Rectal smooth muscle tissue (tissue), 1 donor: ENCODE measurements at regions not wholly inside any gene's neighbourhood (a gene's known extent, or its start where the extent isn't known, plus 50 kb on each side); places are given as distances from the start of the nearest gene placed in this dataset.
"Not testable (repeated sequence)": the region's sequence is repeated elsewhere in the genome, so short reads cannot be mapped to it uniquely, and the experiment has no call there.

Experiments used
- H3K27ac ChIP-seq: one replicate; pipeline ENCODE4 v1.7.0; 2013; ENCODE audit warnings: low read depth, low read length, inconsistent platforms
- H3K27me3 ChIP-seq: one replicate; pipeline ENCODE4 v1.7.0; 2013; ENCODE audit warnings: low read length; ENCODE audit not compliant: control insufficient read depth, insufficient read depth
- H3K36me3 ChIP-seq: one replicate; pipeline ENCODE4 v1.7.0; 2013; ENCODE audit warnings: low read length; ENCODE audit not compliant: control insufficient read depth, insufficient read depth
- H3K4me1 ChIP-seq: one replicate; pipeline ENCODE4 v1.7.0; 2013; ENCODE audit warnings: low read length; ENCODE audit not compliant: control insufficient read depth, insufficient read depth
- H3K4me3 ChIP-seq: one replicate; pipeline ENCODE4 v1.7.0; 2013; ENCODE audit warnings: low read length
- H3K9ac ChIP-seq: one replicate; pipeline ENCODE4 v1.7.0; 2013; ENCODE audit warnings: low read length

DNA sequence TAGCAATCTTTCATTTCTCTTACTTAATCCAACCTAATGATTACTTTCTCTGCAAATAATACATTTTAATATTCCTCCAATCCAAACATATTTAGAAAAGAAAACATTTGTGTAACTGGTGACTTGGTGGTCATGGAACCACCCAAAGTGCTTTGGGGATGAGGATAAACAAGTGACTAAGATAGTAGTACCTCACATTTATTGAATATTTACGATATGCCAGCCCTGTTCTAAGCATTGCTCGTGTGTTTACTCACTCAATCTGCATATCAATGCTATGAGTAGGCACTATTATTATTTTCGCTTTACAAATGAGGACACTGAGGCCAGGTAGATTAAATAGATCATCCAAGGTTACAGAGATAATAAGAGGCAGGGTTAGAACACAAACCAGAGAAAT, 189.5 kb downstream of the SHOX2 start:
- Histone ChIP-seq H3K27me3 (no peaks in the 10 kb centered on the region), H3K36me3 (no peaks in the 10 kb centered on the region), H3K27ac (no peak overlapping the region)

DNA sequence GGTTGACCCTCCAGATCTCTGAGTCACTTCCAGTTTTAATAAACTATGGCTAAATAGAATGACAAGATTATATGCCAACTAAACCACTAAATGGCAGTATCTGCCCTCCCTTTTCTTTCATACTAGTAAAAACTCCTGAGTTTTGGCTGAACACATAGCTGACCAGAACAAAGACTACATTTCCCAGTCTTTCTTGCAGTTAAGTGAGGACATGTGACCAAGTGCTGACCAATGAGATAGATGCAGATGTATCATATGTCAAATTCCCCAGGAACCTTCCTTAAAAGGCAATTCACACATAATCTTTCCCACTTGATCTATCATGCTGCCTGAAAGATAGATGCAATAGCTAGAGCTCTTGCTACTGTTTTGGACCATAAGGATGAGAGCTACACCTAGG, 191.3 kb downstream of the SHOX2 start:
- Histone ChIP-seq H3K27ac (no peak overlapping the region), H3K27me3 (no peaks in the 10 kb centered on the region), H3K4me1 (peaks cover 8% of the 10 kb centered on the region), H3K4me3 (no peak overlapping the region), H3K9ac (no peak overlapping the region), H3K36me3 (no peaks in the 10 kb centered on the region)

More for the DNA sequence above, 189.5 kb downstream of the SHOX2 start:
- Histone ChIP-seq H3K4me1 (peaks cover 8% of the 10 kb centered on the region), H3K4me3 (no peak overlapping the region), H3K9ac (no peak overlapping the region)

DNA sequence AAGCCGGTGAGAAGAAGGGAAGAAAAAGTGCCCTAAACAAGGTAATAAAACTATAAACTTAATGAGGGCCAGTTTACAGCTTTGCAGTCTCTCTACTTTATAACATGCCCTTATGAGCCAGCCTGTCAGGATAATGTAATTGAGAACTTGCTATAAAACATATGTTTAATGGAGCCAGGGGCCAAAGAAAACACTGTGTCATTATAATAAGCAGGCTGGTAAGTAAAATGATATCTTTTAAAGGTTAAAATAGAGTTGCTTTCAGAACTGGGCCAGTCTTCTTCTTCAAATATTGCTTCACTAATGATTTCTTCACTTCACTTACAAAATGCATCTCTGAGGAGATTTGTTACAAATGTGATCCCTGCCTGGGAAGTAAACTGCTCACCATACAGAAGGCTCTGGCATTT, 192.5 kb downstream of the SHOX2 start:
- no peaks in the 10 kb centered on the region for H3K36me3 ChIP-seq
- H3K27me3 ChIP-seq, result no peaks in the 10 kb centered on the region
- H3K4me1 ChIP-seq, result peaks cover 8% of the 10 kb centered on the region
- H3K4me3 ChIP-seq, result no peak overlapping the region
- no peak overlapping the region for H3K9ac ChIP-seq
- H3K27ac ChIP-seq, result no peak overlapping the region

DNA sequence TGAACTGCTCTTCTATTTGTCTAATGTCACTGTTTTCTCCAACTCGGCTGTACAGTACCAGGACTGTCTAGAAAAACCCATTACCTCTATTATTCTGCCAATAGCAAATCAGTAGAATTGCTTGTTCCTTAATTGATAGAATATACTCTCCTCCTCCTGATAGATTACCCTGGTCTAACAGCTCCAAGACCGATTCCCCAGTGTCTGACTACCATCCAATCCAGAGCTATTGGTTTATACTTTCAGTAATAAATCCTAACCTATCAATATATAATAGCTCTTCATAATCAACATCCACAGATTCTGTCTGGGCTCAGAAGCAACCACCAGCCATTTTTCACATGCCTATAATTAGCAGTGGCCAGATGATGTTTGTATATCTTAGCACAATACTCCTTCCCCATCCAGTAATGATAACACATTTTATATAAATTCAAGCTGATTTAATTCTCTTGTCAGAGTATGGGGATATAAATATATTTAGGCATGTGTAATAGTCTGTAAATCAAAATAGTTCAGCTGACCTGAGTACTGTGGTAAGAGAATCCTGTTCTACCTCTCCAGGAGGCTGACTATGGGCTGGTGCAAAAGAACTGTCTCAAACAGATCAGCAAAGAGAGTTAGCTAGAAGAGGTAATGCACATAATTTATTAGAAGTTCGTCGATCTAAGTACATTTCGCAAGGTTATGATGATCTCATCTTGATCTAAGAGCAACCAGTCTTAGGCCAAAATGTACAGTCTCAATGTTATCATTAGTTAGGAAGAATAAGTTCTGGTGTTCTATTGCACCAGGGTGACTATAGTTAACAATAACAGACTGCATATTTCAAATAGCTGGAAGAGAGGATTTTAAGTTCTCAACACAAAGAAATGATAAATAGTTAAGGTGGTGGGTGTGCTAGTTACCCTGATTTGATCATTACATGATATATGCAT, 193.4 kb downstream of the SHOX2 start:
- H3K4me3 ChIP-seq, result no peak overlapping the region
- no peak overlapping the region for H3K9ac ChIP-seq
- H3K27me3 ChIP-seq, result no peaks in the 10 kb centered on the region
- no peak overlapping the region for H3K27ac ChIP-seq
- H3K4me1 ChIP-seq, result peaks cover 8% of the 10 kb centered on the region
- H3K36me3 ChIP-seq, result no peaks in the 10 kb centered on the region

DNA sequence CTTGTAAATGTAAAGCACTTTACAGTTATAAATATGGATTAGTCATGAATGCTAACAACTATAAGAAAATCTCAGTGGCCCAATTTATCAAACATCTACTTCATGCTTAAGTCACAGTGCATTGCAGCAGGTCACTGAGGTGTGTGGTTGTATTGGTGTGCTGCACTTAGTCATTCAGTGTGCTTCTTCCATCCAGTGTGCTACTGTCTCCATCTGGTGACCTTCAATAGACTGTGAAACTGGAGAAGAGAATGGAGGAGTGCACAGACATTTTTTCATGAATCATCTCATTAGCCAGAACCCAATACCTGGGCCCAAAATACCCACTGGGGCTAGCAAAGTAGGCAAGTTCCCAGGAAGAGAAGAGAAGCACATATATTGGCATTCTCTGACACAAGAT, 199.6 kb downstream of the SHOX2 start:
- H3K27me3 ChIP-seq, result no peaks in the 10 kb centered on the region
- H3K9ac ChIP-seq, result no peak overlapping the region

DNA sequence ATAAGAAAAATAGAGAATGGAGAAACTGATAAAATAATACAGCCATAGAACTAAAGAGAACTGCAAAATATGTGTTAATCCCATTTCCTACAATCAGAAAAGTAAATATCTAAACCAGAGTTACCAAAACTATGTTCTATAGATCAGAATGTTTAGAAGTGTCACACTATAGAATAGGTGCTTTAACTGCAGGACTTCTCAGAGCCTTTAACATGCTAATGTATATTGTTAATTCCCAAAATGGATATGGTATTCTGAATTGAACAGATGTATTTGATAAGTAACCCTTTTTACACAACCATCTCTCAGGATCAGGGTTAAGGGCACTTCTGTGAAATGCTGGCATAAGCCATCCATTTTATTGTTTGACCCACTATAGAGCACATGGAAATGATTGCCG, 200.3 kb downstream of the SHOX2 start:
- Histone ChIP-seq H3K36me3 (no peaks in the 10 kb centered on the region), H3K9ac (no peak overlapping the region), H3K4me1 (no peaks in the 10 kb centered on the region), H3K27ac (no peak overlapping the region), H3K27me3 (no peaks in the 10 kb centered on the region), H3K4me3 (no peak overlapping the region)

More for the DNA sequence above, 199.6 kb downstream of the SHOX2 start:
- no peaks in the 10 kb centered on the region for H3K36me3 ChIP-seq
- no peak overlapping the region for H3K4me3 ChIP-seq
- H3K4me1 ChIP-seq, result no peaks in the 10 kb centered on the region
- H3K27ac ChIP-seq, result no peak overlapping the region

DNA sequence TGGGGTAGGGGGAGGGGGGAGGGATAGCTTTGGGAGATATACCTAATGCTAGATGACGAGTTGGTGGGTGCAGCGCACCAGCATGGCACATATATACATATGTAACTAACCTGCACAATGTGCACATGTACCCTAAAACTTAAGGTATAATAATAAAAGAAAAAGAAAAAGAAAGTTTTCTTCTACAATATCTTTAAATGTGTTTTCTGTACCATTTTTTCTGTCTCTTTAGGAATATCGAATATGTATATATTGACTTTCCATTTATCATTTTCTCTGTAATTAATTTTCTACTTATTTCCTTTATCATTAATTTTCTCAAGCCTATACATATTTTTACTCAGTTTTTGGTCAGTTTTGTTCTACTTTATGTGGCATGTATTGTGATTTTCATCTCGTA, 203.5 kb downstream of the SHOX2 start:
- not testable (repeated sequence) for H3K27ac ChIP-seq, H3K4me3 ChIP-seq, H3K27me3 ChIP-seq, H3K36me3 ChIP-seq, H3K4me1 ChIP-seq, H3K9ac ChIP-seq

DNA sequence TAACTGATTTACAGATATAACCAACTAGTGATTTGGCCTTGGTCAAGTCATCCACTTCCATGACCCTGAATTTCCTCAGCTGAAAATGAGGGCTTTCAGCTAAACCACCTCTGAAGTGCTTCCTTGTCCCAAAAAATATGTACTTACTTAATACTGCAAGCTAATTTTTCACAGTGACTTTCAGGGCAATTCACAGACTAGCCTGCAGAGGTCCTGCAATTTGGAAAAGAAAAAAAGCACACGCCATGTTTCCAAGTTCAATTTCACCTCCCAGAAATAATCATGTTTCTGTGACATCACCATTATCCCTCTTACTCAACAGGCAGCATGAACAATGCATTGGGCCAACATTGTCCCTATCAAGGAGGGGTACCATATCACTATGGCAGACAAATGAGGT, 218.2 kb downstream of the SHOX2 start:
- H3K27ac ChIP-seq, result no peak overlapping the region
- no peak overlapping the region for H3K4me3 ChIP-seq
- no peak overlapping the region for H3K9ac ChIP-seq
- H3K27me3 ChIP-seq, result no peaks in the 10 kb centered on the region
- no peaks in the 10 kb centered on the region for H3K4me1 ChIP-seq
- no peaks in the 10 kb centered on the region for H3K36me3 ChIP-seq

DNA sequence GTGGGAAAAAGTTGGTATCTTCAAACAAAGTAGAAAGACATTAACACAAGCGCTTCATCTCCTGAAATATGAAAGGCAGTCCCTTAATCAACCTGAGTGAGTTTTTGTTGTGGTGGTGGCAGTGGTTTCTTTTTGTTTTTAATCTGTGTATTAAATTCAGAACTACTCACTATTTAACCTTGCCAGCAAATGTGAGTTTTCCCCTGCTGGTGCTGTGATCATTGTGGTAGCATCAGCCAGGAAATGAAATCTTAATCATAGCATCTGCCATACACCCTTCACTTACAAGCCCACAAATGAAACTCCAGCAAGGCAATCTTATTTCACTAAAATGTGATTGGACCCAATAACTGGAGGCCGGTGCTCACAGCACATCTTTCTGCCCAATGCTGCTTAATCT, 229.7 kb downstream of the SHOX2 start:
- Histone ChIP-seq H3K27me3 (no peaks in the 10 kb centered on the region), H3K4me1 (no peaks in the 10 kb centered on the region), H3K4me3 (no peak overlapping the region), H3K27ac (no peak overlapping the region), H3K9ac (no peak overlapping the region), H3K36me3 (no peaks in the 10 kb centered on the region)

DNA sequence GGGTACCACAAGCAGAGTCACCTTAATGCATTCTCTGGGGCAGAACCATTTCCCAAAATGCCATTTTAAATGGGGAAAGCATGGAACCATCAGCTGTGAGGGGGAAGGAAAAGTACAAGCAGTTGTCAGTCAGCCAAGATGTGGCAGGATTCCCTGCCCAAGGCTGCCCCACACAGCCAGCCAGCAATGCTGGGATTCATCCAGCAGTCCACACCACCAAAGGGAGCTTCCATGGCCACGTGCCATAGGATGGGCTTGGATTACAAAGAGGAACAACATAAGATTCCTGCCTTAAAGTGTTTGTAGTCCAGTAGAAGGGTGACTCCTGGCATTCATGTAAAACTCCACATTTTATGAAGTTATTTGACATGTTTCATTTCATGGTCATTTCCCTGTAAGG, 233.3 kb downstream of the SHOX2 start:
- H3K4me1 ChIP-seq, result no peaks in the 10 kb centered on the region
- no peak overlapping the region for H3K9ac ChIP-seq
- no peak overlapping the region for H3K27ac ChIP-seq
- no peaks in the 10 kb centered on the region for H3K27me3 ChIP-seq
- H3K36me3 ChIP-seq, result no peaks in the 10 kb centered on the region
- H3K4me3 ChIP-seq, result no peak overlapping the region

DNA sequence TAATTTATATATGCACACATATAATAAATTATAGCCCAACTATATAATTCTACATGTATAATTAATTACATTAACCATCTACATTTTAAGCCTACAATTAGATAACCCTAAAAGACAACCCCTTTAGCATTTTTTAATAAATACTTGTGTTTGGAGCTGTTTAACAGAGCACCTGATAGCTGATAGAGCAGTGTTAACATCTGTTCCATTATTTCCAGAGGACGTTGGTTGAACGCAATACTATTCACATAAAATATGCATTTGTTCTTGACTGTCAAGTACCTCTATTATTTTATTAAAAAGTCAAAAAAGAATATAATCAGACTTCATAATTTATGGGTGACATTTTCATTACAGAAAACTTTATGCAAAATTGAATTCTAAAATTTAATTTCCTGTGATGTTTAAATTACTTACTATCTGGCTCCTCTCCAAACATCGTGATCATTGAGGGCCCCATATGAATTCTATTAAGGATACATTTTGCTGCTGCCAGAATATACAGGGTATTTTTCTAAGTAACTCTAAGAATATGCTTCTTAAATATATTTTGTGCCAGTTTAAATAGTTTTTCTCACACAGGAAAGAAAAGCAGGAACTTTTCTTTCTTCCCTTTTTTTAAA, 234.3 kb downstream of the SHOX2 start:
- Histone ChIP-seq H3K27me3 (no peaks in the 10 kb centered on the region), H3K4me3 (no peak overlapping the region), H3K9ac (no peak overlapping the region), H3K4me1 (no peaks in the 10 kb centered on the region), H3K27ac (no peak overlapping the region), H3K36me3 (no peaks in the 10 kb centered on the region)

DNA sequence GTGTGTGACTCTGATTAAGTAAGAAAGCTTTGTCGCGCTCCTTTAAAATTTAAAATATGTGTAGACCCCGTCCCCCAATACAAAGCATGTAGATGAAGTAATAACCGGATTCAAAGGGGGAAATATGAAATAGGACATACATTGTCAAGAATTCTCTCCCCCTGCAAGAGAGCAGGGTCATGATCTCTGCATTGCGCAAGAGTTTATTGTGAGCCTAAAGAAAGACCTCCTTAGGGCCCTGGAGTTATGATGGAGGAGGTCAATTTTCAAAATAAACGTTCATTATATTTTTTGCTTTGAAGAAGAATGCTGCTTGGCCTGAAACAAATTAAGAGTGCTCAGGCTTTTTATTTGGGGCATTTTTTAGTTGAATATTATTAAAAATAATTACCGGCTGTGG, 235.0 kb downstream of the SHOX2 start:
- no peaks in the 10 kb centered on the region for H3K36me3 ChIP-seq
- H3K4me3 ChIP-seq, result no peak overlapping the region
- no peak overlapping the region for H3K27ac ChIP-seq
- no peaks in the 10 kb centered on the region for H3K4me1 ChIP-seq
- H3K9ac ChIP-seq, result no peak overlapping the region
- no peaks in the 10 kb centered on the region for H3K27me3 ChIP-seq

DNA sequence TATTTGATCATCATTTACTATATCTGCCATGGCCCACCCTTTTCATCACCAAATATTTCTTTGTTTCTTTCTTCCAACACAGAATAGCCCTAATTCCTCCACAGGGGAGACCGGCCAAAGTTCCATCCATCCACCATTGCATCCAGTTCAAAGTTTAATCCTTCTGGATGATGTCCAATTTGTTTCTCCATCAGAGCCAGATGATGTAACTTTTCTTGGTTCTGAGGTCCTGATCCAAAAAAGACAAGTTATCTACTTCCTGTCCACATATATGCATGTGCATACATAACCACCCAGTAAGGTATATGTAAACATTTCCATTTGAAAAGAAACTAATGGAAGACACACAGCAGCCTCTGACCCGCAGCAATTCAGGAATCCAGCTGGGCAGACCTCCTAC, 237.3 kb downstream of the SHOX2 start:
- no peak overlapping the region for H3K4me3 ChIP-seq
- H3K27ac ChIP-seq, result no peak overlapping the region
- H3K4me1 ChIP-seq, result no peaks in the 10 kb centered on the region
- H3K27me3 ChIP-seq, result no peaks in the 10 kb centered on the region
- no peaks in the 10 kb centered on the region for H3K36me3 ChIP-seq
- no peak overlapping the region for H3K9ac ChIP-seq
